ENCODE measurements at regions not wholly inside any gene's neighbourhood (a gene's known extent, or its start where the extent isn't known, plus 50 kb on each side); places are given as distances from the start of the nearest gene placed in this dataset.
A peak's percentile ranks its signal among the peaks of the same experiment; 100 is the strongest.

DNA sequence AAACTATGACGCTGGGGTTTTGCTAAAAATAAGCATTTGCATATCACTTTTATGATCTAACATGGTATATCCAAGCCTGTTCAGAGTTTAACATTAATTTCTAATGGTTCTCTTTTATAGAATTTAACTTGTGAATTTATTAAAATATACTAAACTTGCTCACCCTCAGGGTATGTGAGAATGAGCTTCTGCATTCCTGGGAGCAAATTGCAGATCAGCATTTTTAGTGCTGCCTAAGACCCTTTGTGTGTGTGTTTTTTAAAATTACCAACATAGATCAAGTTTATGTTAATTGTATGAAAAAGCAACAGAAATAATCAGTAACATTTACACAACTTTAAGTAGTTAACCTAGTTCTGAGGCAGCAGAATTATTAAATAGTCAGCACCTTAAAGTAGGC lies 218.0 kb upstream of the AGA start:
- Histone ChIP-seq H3K4me3 (no peak overlapping the region), H3K36me3 (ENCODE audit: low read depth, missing control alignments) (no peaks in the 10 kb centered on the region), H3K27ac (no peak overlapping the region), H3K4me1 (no peaks in the 10 kb centered on the region), H3K27me3 (no peaks in the 10 kb centered on the region), H3K9me3 (no peaks in the 10 kb centered on the region)
- intact Hi-C loops (cut with DNase I; ENCODE audit: low total_unique reads) = no loop called here
- no peak for TF ChIP-seq POLR2A (IDR thresholded peaks at IDR 0.05)
- TF ChIP-seq, protein P1, sequence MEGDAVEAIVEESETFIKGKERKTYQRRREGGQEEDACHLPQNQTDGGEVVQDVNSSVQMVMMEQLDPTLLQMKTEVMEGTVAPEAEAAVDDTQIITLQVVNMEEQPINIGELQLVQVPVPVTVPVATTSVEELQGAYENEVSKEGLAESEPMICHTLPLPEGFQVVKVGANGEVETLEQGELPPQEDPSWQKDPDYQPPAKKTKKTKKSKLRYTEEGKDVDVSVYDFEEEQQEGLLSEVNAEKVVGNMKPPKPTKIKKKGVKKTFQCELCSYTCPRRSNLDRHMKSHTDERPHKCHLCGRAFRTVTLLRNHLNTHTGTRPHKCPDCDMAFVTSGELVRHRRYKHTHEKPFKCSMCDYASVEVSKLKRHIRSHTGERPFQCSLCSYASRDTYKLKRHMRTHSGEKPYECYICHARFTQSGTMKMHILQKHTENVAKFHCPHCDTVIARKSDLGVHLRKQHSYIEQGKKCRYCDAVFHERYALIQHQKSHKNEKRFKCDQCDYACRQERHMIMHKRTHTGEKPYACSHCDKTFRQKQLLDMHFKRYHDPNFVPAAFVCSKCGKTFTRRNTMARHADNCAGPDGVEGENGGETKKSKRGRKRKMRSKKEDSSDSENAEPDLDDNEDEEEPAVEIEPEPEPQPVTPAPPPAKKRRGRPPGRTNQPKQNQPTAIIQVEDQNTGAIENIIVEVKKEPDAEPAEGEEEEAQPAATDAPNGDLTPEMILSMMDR (IDR thresholded peaks at IDR 0.05) = no peak
- WGBS, 2 donors = 94 to 96% methylated on average over 1 of the region's 1 CpG
- DNase-seq = no peak

DNA sequence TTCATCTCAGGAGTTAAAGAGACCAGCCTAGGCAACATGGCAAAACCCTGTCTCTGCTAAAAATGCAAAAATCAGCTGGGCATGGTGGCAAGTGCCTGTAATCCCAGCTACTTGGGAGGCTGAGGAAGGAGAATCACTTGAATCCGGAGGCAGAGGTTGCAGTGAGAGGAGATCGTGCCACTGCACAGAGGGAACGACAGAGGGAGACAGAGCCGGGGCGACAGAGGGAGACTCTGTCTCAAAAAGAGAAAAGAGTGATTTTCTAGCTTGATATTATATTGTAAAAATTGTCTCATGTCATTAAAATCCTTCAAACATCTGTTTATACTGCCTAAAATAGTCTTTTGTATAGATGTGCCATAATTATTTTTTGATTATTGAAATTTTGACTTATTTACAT lies 225.4 kb upstream of the AGA start:
- intact Hi-C loops (cut with DNase I; ENCODE audit: low total_unique reads) = no loop called here
- Histone ChIP-seq H3K27ac (no peak overlapping the region), H3K36me3 (ENCODE audit: low read depth, missing control alignments) (no peaks in the 10 kb centered on the region), H3K27me3 (no peaks in the 10 kb centered on the region), H3K9me3 (no peaks in the 10 kb centered on the region), H3K4me1 (no peaks in the 10 kb centered on the region), H3K4me3 (no peak overlapping the region)
- DNase-seq = peak; percentile 17
- WGBS, 2 donors = 72 to 73% methylated on average over 5 of the region's 5 CpGs
- TF ChIP-seq, protein P1 (IDR thresholded peaks at IDR 0.05) = no peak
- no peak for TF ChIP-seq POLR2A (IDR thresholded peaks at IDR 0.05)

DNA sequence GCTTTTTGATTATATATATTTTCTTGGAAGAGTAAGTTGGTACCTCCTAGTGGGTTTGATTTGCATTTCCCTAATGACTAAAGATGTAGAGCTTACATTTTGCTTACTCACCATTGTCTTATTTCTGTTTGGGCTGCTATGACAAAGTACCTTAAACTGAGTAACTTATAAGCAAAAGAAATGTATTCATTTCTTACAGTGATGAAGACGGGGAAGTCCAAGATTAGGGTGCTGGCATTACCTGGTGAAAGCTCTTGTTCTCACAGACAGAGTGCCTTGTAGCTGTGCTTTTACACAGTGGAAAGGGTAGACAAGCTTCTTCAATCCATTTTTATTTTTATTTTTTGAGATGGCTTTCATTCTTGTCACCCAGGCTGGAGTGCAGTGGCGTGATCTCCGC lies 229.2 kb upstream of the AGA start:
- Histone ChIP-seq H3K27ac (no peak overlapping the region), H3K4me1 (no peaks in the 10 kb centered on the region), H3K4me3 (no peak overlapping the region), H3K27me3 (no peaks in the 10 kb centered on the region), H3K36me3 (ENCODE audit: low read depth, missing control alignments) (no peaks in the 10 kb centered on the region), H3K9me3 (no peaks in the 10 kb centered on the region)
- DNase-seq = no peak
- 96 to 99% methylated on average over 3 of the region's 3 CpGs for WGBS, 2 donors
- intact Hi-C loops (cut with DNase I; ENCODE audit: low total_unique reads) = no loop called here
- TF ChIP-seq POLR2A (IDR thresholded peaks at IDR 0.05) = no peak
- TF ChIP-seq, protein P1 (IDR thresholded peaks at IDR 0.05) = no peak

DNA sequence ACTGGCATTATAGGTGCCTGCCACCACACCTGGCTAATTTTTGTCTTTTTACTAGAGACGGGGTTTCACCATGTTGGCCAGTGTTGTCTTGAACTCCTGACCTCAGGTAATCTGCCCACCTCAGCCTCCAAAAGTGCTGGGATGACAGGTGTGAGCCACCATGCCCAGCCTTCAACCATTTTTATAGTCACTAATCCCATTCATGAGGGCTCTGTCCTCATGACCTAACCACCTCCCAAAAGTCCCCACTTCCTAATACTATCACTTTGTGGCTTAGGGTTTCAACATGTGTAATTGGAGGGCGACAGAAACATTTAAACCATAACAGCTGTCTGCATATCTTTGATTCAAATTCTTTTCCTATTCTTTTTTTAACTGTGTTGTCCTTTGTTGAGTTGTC lies 229.6 kb upstream of the AGA start:
- no peaks in the 10 kb centered on the region for H3K27me3 ChIP-seq
- intact Hi-C loops (cut with DNase I; ENCODE audit: low total_unique reads) = no loop called here
- no peaks in the 10 kb centered on the region for H3K36me3 ChIP-seq (ENCODE audit: low read depth, missing control alignments)
- H3K4me1 ChIP-seq = no peaks in the 10 kb centered on the region
- no peak overlapping the region for H3K27ac ChIP-seq
- no peaks in the 10 kb centered on the region for H3K9me3 ChIP-seq
- no peak overlapping the region for H3K4me3 ChIP-seq
- WGBS, 2 donors = 91 to 96% methylated on average over 2 of the region's 2 CpGs
- TF ChIP-seq POLR2A (IDR thresholded peaks at IDR 0.05) = no peak
- TF ChIP-seq, protein P1 (IDR thresholded peaks at IDR 0.05) = no peak
- no peak for DNase-seq

DNA sequence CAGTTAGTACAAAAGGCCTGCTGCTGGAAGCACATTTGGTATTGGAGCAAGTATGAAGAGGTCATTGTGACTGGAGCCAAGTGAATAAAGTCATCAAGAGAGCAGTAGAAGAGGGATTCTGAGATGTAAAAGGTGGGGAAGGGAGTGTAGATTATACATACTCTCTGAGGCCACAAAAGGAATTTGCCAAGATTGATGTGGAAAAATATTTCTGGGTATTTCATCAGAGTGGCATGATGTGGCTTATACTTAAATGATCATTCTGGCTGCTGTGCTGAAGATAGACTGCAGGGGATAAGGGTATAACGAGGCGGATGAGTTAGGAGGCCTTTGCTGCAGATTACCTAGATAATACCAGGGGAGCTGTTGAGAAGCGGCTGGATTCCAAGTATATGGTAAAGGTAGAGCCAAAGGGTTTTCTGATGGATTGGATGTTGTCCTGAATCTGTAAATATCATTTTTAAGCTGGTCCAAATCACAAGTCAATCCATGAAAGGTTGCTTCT lies 231.8 kb upstream of the AGA start:
- intact Hi-C loops (cut with DNase I; ENCODE audit: low total_unique reads) = no loop called here
- no peak overlapping the region for H3K4me3 ChIP-seq
- H3K36me3 ChIP-seq (ENCODE audit: low read depth, missing control alignments) = no peaks in the 10 kb centered on the region
- no peaks in the 10 kb centered on the region for H3K9me3 ChIP-seq
- H3K27me3 ChIP-seq = no peaks in the 10 kb centered on the region
- WGBS, 2 donors = 76 to 88% methylated on average over 3 of the region's 3 CpGs
- TF ChIP-seq POLR2A (IDR thresholded peaks at IDR 0.05) = no peak
- TF ChIP-seq, protein P1 (IDR thresholded peaks at IDR 0.05) = no peak
- no peak for DNase-seq
- no peaks in the 10 kb centered on the region for H3K4me1 ChIP-seq
- no peak overlapping the region for H3K27ac ChIP-seq
